Astrocyte of the spinal cord (primary cell): ENCODE measurements at regions not wholly inside any gene's neighbourhood (a gene's known extent, or its start where the extent isn't known, plus 50 kb on each side); places are given as distances from the start of the nearest gene placed in this dataset.

Source experiments
- DNase-seq: peaks from one replicate; pipeline ENCODE4 v3.0.0; 2011; ENCODE audit warnings: low read depth, low spot score
- H3K4me3 ChIP-seq: 2 replicates; pipeline ENCODE4 v1.5.1; 2011; ENCODE audit warnings: low read depth, mild to moderate bottlenecking, low read length, moderate library complexity
- in situ Hi-C: cut with HindIII; loops from 2 replicates; pipeline ENCODE4 v1.10.0; 2017; ENCODE audit warnings: low sequenced_read_pairs
- TF ChIP-seq, protein P1 (sequence below): IDR thresholded peaks from 2 replicates; pipeline ENCODE4 v1.5.1; 2012; ENCODE audit warnings: low read depth, mild to moderate bottlenecking, low read length, inconsistent platforms

DNA sequence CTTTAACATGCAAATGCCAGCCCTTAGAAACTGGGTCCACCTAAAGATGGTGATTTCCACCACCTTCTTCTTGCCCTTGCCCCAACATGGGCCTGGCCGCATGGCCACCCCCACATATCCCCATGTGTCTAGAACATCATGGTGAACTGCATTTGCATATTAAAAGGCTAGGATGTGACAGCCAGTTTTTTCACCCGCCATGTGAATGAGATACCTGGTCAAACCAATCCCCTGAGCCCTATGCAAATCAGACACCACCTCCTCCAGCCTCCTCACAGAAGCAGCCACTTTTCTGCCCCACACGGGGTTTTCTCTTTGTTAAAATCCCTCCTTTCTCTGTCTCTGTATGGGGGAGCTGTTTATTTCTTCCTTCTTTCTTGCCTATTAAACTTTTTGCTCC lies 1322.5 kb downstream of the FSCB start:
- in situ Hi-C loops: no loop called here
- no peak for DNase-seq
- H3K4me3 ChIP-seq: no peak overlapping the region

DNA sequence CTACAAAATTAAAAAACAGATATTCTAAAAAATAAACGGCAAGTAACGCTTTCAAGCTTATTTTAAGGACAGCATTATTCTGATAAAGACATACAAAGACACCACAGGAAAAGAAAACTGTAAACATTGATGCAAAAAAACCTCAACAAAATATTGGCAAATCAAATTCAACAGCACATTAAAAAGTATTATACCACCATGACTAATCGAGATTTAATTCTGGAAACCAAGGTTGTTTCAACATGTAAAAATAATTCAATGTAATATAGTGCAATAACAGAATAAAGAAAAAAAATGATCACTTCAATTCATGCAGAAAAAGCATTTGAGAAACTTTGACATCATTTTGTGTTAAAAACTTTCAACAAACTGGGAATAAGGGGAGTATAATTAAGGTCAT lies 1323.2 kb downstream of the FSCB start:
- in situ Hi-C loops: no loop called here
- TF ChIP-seq, protein P1, sequence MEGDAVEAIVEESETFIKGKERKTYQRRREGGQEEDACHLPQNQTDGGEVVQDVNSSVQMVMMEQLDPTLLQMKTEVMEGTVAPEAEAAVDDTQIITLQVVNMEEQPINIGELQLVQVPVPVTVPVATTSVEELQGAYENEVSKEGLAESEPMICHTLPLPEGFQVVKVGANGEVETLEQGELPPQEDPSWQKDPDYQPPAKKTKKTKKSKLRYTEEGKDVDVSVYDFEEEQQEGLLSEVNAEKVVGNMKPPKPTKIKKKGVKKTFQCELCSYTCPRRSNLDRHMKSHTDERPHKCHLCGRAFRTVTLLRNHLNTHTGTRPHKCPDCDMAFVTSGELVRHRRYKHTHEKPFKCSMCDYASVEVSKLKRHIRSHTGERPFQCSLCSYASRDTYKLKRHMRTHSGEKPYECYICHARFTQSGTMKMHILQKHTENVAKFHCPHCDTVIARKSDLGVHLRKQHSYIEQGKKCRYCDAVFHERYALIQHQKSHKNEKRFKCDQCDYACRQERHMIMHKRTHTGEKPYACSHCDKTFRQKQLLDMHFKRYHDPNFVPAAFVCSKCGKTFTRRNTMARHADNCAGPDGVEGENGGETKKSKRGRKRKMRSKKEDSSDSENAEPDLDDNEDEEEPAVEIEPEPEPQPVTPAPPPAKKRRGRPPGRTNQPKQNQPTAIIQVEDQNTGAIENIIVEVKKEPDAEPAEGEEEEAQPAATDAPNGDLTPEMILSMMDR: no peak
- no peak overlapping the region for H3K4me3 ChIP-seq
- no peak for DNase-seq

More for the DNA sequence above, 1322.5 kb downstream of the FSCB start:
- TF ChIP-seq, protein P1: no peak

DNA sequence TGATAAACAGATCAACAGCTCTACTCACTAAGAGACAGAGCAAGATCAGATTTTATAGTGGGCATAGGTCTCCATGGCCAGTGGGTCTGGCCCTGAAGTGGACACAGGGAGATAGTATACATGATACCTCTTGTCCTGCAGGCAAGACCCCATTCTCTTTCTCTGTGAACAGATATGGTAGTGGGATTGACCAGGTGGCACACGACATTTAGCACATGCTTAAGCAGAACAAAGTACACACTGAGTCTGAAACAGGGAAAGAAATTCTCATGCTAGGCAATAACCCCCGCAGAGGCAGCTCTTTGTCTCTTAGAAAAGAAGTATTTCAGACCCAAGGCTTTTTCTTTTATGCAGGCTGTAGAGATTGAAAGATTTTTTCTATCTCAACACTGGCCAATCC lies 1331.2 kb downstream of the FSCB start:
- in situ Hi-C loops: no loop called here
- H3K4me3 ChIP-seq: no peak overlapping the region
- TF ChIP-seq, protein P1: no peak
- DNase-seq: no peak

DNA sequence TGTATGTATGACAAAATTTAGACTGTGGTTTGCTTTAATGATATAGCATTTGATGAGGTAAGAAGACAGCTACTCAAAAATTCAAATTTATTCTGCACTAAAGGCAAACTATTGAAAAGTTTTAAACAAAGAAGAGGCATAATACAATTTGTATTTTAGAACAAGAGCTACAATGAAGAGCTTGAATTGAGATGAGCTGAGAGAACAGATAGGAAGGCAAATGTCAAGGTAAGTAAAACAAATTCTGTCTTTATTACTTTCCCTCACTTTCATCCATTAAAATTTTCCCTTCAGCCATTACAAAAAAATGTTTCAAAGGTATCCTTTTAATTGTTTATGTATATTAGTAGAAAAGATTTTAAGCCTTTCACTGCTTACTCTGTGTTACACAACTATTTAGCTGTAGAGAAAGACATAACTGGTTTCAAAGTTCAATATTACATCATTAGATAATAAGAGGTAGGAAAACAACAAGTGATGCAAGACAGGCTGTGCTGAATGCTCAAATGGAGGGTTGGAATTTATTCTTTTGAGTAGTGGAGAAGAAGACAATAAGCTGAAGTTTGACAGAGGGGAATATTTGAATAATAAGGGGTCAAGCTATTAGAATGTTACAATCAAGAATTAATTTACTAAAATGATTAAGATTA lies 1334.1 kb downstream of the FSCB start:
- no peak overlapping the region for H3K4me3 ChIP-seq
- TF ChIP-seq, protein P1: no peak
- no peak for DNase-seq
- in situ Hi-C loops: no loop called here

DNA sequence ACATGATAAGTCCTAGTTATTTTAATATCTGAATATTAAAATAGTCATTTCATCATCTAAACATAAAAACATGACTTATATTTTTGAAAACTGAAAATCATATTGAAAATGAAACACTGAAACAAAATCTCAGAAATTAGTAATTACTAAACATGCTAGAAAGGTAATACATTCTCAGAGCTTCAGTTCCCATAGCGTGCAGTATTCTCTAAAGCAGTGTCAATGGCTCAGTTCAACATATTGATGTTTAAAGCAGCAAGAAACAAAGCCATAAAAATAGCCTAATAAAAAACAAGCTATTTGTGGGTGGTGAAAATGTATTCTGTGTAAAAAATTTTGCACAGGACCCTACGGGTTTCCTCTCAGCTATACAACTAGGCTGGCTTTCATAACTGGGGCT lies 1337.4 kb downstream of the FSCB start:
- TF ChIP-seq, protein P1: no peak
- H3K4me3 ChIP-seq: no peak overlapping the region
- no peak for DNase-seq
- in situ Hi-C loops: no loop called here

DNA sequence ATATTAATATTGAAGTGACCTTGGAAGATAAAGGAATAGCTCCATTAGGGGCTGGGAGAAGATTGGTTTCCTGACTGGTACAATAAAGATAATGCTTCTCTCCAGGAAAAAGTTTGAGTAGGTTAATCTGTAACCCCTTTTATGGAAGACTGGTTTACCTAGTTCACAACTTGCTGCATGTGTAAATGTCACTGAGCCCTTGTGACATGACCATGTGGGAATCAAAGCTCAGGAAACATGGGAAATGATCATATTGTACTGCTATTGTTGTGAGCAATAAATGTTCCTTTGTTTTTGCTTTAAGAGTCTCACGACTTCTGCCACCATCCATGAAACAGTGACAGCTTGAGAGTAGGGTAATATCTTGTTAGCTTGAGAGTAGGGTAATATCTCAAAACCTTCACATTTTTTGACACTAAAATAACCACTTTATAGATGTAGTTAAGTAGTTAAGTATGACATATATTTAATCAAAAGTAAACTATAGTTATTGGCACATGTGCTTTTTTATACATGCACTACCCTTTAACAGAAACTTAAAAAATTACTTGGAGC lies 1338.6 kb downstream of the FSCB start:
- H3K4me3 ChIP-seq: no peak overlapping the region
- TF ChIP-seq, protein P1: no peak
- in situ Hi-C loops: no loop called here
- DNase-seq: no peak
